GM18505 (cell line): ENCODE measurements at regions not wholly inside any gene's neighbourhood (a gene's known extent, or its start where the extent isn't known, plus 50 kb on each side); places are given as distances from the start of the nearest gene placed in this dataset.
"Not testable (repeated sequence)": the region's sequence is repeated elsewhere in the genome, so short reads cannot be mapped to it uniquely, and the experiment has no call there.

ENCODE experiments used
- ATAC-seq: cut with Tn5 transposase; IDR thresholded peaks from one replicate; pipeline ENCODE4 v1.9.1; 2021; ENCODE audit not compliant: unreplicated experiment
- POLR2A ChIP-seq: IDR thresholded peaks from 4 replicates; pipeline ENCODE4 v1.6.1; 2011; ENCODE audit warnings: borderline replicate concordance; ENCODE audit not compliant: insufficient read depth, insufficient read length; ENCODE audit errors: extremely low read depth

GRCh38 chr2:126227250-126227649 lies 428.7 kb upstream of the GYPC start:
- no peak for TF ChIP-seq POLR2A
- no peak for ATAC-seq

DNA sequence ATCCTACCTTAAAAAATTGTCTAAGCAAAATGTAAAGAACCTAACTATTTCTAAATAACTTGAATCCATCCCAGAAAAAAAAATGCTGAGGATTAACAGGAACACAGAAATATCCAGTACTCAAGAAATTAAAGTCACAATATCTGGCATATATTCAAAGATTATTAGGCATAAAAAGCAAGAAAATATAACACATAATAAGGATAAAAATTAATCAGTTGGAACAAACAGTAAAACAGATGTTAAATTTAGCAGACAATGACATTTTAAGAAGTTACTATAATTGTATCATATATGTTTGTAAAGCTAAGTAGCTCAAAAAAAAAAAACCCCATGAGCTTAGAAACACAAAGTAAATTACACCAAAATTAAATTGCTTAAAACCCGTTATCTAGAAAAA lies 427.4 kb upstream of the GYPC start:
- ATAC-seq: no peak
- no peak for TF ChIP-seq POLR2A

GRCh38 chr2:126238251-126238650 lies 417.7 kb upstream of the GYPC start:
- ATAC-seq: no peak

DNA sequence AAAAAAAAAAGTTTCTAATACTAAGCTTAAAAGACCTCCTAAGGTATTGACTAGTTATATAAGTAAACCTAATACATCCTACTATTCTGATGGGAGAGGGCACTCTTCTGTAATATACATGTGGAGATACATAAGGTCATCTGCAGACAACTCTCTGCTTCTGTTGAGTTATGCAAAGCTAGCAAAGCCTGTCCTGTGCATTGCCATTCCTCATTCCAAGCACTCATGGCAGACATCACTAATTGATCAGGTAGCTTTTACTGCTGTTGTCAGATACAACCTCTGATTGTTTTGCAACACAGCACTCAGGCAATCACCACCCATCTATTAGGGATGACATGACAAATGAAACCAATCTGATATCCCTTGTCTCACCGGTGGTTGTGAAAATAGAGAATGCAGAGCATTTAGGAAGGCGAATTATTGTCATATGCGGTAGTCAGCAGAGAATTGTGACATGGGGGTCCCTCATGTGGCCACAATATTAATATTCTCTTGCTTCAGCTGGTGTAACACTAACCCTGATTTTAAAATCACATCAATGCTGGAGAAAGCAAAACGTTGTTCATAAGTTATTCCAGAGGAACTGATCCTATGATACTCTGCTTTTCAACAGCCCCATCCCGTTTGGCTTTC lies 416.5 kb upstream of the GYPC start:
- no peak for ATAC-seq
- TF ChIP-seq POLR2A: no peak

More at GRCh38 chr2:126238251-126238650, 417.7 kb upstream of the GYPC start:
- no peak for TF ChIP-seq POLR2A

DNA sequence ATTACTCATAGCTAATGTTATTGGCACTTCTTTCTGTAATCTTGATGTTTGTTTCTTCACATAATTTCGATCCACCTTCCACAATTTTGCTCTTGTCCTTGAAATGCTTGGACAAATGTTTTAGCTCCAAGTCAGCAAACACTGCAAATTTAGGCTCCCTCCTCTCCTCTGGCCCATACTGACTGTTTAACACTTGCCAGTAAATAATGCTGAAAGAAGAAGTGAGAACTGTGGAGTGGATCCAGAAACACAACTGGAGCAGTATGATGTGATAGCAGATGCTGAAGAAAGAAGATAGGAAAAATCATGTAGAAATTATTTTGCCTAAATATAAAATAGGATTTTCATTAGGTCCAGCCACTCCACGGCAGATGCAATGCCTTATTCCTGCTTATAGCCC lies 415.0 kb upstream of the GYPC start:
- no peak for ATAC-seq

GRCh38 chr2:126241411-126241810 lies 414.5 kb upstream of the GYPC start:
- ATAC-seq: no peak
- no peak for TF ChIP-seq POLR2A

More for the DNA sequence above, 415.0 kb upstream of the GYPC start:
- TF ChIP-seq POLR2A: no peak

DNA sequence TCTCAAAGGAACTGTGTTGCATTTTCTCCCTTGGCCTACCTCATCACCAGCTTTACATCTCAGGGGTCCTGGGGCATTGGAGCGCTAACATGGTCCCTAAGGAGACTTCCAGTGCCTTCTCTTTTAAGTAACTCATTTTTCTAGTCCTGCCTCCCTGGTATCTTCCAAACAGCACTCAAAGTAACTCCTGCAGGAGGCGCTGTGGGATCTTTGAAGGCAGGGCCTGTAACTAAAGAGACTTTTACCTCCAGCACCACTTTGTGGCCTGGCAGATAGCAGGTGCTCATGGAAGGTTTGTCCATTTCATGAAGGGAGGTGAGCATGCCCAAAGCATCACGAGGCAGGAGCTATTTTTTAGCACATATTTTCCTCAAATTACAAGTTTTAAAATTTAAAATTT lies 411.0 kb upstream of the GYPC start:
- no peak for TF ChIP-seq POLR2A
- peak; percentile 80 for ATAC-seq

DNA sequence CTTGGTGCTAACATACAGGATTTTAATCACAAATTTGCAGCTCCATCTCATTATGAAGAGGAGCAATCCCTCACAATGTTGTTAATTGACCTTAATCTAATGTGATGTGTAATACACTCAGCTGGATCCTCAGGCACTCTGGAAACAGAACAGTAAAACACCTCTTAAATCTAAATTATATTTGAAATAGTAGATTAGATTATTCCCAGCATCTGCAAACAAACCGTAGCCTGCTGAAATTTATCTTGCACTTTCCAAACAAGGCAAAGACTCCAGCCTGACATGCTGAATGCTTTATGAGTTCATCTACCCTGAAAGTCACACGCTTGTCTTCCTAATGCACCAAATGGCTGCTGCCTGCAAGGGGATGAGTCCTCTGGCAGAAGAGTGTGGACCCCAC lies 402.3 kb upstream of the GYPC start:
- ATAC-seq: no peak
- no peak for TF ChIP-seq POLR2A

DNA sequence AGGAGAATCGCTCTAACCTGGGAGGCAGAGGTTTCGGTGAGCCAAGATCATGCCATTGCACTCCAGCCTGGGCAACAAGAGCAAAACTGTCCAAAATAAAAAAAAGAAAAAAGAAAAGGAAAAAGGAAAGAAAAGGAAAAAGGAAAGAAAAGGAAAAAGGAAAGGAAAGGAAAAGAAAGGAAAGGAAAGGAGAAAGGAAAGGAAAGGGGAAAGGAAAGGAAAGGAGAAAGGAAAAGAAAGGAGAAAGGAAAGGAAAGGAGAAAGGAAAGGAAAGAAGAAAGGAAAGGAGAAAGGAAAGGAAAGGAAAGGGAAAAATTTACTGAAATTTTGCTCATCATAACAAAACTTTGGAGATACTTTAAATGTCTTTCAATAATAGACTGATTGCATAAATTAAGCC lies 391.3 kb upstream of the GYPC start:
- ATAC-seq: no peak

DNA sequence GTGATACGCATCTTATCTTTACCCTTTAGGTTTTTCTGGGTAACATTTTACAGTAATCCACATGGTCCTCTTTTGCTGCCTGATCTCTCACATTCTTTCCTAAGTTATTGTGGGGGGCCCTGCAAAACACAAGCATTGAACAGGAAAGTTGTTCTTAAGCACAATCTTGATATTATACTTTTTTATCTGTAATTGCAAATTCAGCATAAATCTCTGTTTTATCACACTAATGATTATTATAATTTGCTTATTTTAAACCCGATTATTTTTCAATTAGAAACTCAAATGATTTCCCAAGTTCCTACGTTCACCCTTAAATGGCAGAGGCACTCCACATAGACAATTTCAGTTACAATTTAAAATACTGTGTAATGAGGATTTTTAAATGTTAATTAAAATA lies 386.0 kb upstream of the GYPC start:
- TF ChIP-seq POLR2A: no peak
- no peak for ATAC-seq

More for the DNA sequence above, 391.3 kb upstream of the GYPC start:
- no peak for TF ChIP-seq POLR2A

DNA sequence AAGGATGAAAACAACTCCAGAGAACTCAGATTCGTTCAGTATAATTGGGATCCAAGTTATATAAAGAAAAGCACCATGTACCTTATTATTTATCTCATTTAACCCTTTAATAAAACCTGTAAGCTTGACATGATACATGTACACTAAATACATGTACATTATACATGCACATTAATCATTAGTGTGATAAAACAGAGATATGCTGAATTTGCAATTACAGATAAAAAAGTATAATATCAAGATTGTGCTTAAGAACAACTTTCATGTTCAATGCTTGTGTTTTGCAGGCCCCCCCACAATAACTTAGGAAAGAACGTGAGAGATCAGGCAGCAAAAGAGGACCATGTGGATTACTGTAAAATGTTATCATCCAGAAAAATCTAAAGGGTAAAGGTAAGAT lies 385.4 kb upstream of the GYPC start:
- TF ChIP-seq POLR2A: no peak
- no peak for ATAC-seq

GRCh38 chr2:126272401-126272800 lies 383.6 kb upstream of the GYPC start:
- ATAC-seq: no peak
- no peak for TF ChIP-seq POLR2A

- no peak for ATAC-seq
- TF ChIP-seq POLR2A: no peak
Observed at GRCh38 chr2:126275098-126275497, 380.9 kb upstream of the GYPC start.

DNA sequence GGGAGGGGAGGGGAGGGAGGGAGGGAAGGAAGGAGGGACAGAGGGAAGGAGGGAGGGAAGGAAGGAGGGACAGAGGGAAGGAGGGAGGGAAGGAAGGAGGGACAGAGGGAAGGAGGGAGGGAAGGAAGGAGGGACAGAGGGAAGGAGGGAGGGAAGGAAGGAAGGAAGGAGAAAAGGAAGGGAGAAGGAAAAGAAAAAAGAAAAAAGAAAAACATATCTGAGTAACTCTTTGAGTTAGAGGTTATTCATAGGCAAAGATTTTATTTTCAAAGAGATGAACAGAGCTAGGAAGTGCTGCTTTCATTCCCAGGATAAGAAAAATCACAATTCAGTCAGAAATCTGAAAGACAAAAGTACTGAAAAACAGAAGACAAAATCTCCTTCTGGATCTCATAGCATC lies 379.7 kb upstream of the GYPC start:
- not testable (repeated sequence) for ATAC-seq

GRCh38 chr2:126288362-126288761 lies 367.6 kb upstream of the GYPC start:
- ATAC-seq: no peak
- no peak for TF ChIP-seq POLR2A

DNA sequence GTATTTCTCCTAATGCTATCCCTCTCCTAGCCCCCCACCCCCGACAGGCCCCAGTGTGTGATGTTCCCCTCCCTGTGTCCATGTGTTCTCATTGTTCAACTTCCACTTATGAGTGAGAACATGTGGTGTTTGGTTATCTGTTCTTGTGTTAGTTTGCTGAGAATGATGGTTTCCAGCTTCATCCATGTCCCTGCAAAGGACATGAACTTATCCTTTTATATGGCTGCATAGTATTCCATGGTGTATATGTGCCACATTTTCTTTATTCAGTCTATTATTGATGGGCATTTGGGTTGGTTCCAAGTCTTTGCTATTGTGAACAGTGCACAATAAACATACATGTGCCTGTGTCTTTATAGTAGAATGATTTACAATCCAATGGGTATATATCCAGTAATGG lies 362.0 kb upstream of the GYPC start:
- ATAC-seq: not testable (repeated sequence)
